ENCODE measurements at regions not wholly inside any gene's neighbourhood (a gene's known extent, or its start where the extent isn't known, plus 50 kb on each side); places are given as distances from the start of the nearest gene placed in this dataset.
"Not testable (repeated sequence)": the region's sequence is repeated elsewhere in the genome, so short reads cannot be mapped to it uniquely, and the experiment has no call there.

GRCh38 chr22:49340406-49340805 lies 487.3 kb downstream of the BRD1 start:
- H3K27ac ChIP-seq (ENCODE audit: extremely low read depth, low read depth, low read length): no peak overlapping the region
- TF ChIP-seq, protein P1, sequence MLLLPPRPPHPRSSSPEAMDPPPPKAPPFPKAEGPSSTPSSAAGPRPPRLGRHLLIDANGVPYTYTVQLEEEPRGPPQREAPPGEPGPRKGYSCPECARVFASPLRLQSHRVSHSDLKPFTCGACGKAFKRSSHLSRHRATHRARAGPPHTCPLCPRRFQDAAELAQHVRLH (tag by site-specific recombination; IDR thresholded peaks at IDR 0.05): no peak
- ChIA-PET POLR2A (no interaction called here), CTCF (no interaction called here)
- H3K9me3 ChIP-seq (ENCODE audit: control insufficient read depth, insufficient read depth, low read depth, low read length): no peaks in the 10 kb centered on the region
- H3K36me3 ChIP-seq (ENCODE audit: control insufficient read depth in 2 of 2, insufficient read depth in 1 of 2, low read length in 2 of 2): no peaks in the 10 kb centered on the region
- no peaks in the 10 kb centered on the region for H3K4me1 ChIP-seq (ENCODE audit: control insufficient read depth, insufficient read depth, low read length)
- H3K4me3 ChIP-seq (ENCODE audit: low read depth, low read length): no peak overlapping the region

- POLR2A ChIA-PET; H3K4me1 ChIP-seq (ENCODE audit: control insufficient read depth, insufficient read depth, low read length); H3K36me3 ChIP-seq (ENCODE audit: control insufficient read depth in 2 of 2, insufficient read depth in 1 of 2, low read length in 2 of 2); CTCF ChIA-PET; H3K4me3 ChIP-seq (ENCODE audit: low read depth, low read length); H3K27ac ChIP-seq (ENCODE audit: extremely low read depth, low read depth, low read length); H3K9me3 ChIP-seq (ENCODE audit: control insufficient read depth, insufficient read depth, low read depth, low read length): not testable (repeated sequence)
These were observed 491.2 kb downstream of the BRD1 start for GRCh38 chr22:49336483-49336882.

DNA sequence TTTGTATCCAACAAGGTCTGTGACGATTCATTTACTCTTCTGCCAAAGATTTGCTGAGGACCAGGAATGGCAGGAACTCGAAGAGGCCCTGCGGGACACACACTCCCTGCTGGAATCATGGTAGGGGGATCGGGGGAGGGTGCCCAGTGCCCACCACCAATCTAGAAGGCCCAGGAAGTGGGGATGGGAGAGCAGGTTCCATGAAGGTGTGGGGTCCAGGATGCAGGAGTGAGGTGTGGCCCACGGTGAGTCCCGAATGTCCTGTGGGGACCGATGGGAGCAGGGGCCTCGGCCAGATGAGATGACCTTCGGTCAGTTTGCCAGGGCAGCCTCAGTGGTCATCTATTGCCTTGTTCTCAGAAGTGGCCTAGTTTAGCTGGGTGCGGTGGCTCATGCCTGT lies 492.7 kb downstream of the BRD1 start:
- TF ChIP-seq ZEB2 (tag by site-specific recombination; IDR thresholded peaks at IDR 0.05) (no peak), ZNF548 (tag by site-specific recombination; IDR thresholded peaks at IDR 0.05) (no peak), SP7 (tag by site-specific recombination; IDR thresholded peaks at IDR 0.05) (no peak), GLIS2 (tag by site-specific recombination; IDR thresholded peaks at IDR 0.05) (no peak), ZFP69B (tag by site-specific recombination; IDR thresholded peaks at IDR 0.05) (no peak), ZNF155 (tag by site-specific recombination; IDR thresholded peaks at IDR 0.05) (no peak), YY2 (tag by site-specific recombination; IDR thresholded peaks at IDR 0.05) (no peak), TSHZ1 (tag by site-specific recombination; IDR thresholded peaks at IDR 0.05; ENCODE audit: borderline replicate concordance) (no peak), ZNF132 (tag by site-specific recombination; IDR thresholded peaks at IDR 0.05; ENCODE audit: borderline replicate concordance) (no peak), ZIC2 (tag by site-specific recombination; IDR thresholded peaks at IDR 0.05) (no peak), ZNF169 (tag by site-specific recombination; IDR thresholded peaks at IDR 0.05) (no peak), ZBTB7A (tag by site-specific recombination; IDR thresholded peaks at IDR 0.05; ENCODE audit: low read depth) (no peak), MZF1 (tag by site-specific recombination; IDR thresholded peaks at IDR 0.05; ENCODE audit: borderline replicate concordance) (no peak), PRDM2 (tag by site-specific recombination; IDR thresholded peaks at IDR 0.05; ENCODE audit: borderline replicate concordance) (no peak), TRIM28 (IDR thresholded peaks at IDR 0.05; ENCODE audit: borderline replicate concordance, low read length) (no peak), ZNF529 (tag by site-specific recombination; IDR thresholded peaks at IDR 0.05; ENCODE audit: insufficient replicate concordance) (no peak), ZNF785 (tag by site-specific recombination; IDR thresholded peaks at IDR 0.05) (no peak)
- TF ChIP-seq, protein P2, sequence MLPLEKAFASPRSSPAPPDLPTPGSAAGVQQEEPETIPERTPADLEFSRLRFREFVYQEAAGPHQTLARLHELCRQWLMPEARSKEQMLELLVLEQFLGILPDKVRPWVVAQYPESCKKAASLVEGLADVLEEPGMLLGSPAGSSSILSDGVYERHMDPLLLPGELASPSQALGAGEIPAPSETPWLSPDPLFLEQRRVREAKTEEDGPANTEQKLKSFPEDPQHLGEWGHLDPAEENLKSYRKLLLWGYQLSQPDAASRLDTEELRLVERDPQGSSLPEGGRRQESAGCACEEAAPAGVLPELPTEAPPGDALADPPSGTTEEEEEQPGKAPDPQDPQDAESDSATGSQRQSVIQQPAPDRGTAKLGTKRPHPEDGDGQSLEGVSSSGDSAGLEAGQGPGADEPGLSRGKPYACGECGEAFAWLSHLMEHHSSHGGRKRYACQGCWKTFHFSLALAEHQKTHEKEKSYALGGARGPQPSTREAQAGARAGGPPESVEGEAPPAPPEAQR (tag by site-specific recombination; IDR thresholded peaks at IDR 0.05): no peak
- TF ChIP-seq, protein P3, sequence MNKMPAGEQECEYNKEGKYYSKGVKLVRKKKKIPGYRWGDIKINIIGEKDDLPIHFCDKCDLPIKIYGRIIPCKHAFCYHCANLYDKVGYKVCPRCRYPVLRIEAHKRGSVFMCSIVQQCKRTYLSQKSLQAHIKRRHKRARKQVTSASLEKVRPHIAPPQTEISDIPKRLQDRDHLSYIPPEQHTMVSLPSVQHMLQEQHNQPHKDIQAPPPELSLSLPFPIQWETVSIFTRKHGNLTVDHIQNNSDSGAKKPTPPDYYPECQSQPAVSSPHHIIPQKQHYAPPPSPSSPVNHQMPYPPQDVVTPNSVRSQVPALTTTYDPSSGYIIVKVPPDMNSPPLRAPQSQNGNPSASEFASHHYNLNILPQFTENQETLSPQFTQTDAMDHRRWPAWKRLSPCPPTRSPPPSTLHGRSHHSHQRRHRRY (tag by site-specific recombination; IDR thresholded peaks at IDR 0.05): no peak
- Histone ChIP-seq H3K9me3 (ENCODE audit: control insufficient read depth, insufficient read depth, low read depth, low read length) (no peaks in the 10 kb centered on the region), H3K36me3 (ENCODE audit: control insufficient read depth in 2 of 2, insufficient read depth in 1 of 2, low read length in 2 of 2) (no peaks in the 10 kb centered on the region), H3K27ac (ENCODE audit: extremely low read depth, low read depth, low read length) (no peak overlapping the region), H3K4me1 (ENCODE audit: control insufficient read depth, insufficient read depth, low read length) (no peaks in the 10 kb centered on the region), H3K4me3 (ENCODE audit: low read depth, low read length) (no peak overlapping the region)
- POLR2A ChIA-PET: no interaction called here
- CTCF ChIA-PET: no interaction called here
